Cardiac fibroblast (primary cell): ENCODE measurements at regions not wholly inside any gene's neighbourhood (a gene's known extent, or its start where the extent isn't known, plus 50 kb on each side); places are given as distances from the start of the nearest gene placed in this dataset.

Experiments used
- DNase-seq, 2 donors: peaks; one replicate each; pipeline versions ENCODE4 v3.0.0 to v3.0.0-alpha.2; 2010; ENCODE audit warnings: low read depth in 2 of 2
- H3K4me3 ChIP-seq, 2 donors: replicated peaks in 1 of 2; 1 replicate in 1 of 2; 2 replicates in 1 of 2; pipeline ENCODE4 v1.5.1; 2011; ENCODE audit warnings: low read depth in 2 of 2, low read length in 2 of 2, mild to moderate bottlenecking in 2 of 2, moderate library complexity in 1 of 2
- TF ChIP-seq, protein P1 (sequence below): IDR thresholded peaks from one replicate; pipeline ENCODE4 v1.5.1; 2011; ENCODE audit warnings: low read depth, mild to moderate bottlenecking, low read length, inconsistent platforms

DNA sequence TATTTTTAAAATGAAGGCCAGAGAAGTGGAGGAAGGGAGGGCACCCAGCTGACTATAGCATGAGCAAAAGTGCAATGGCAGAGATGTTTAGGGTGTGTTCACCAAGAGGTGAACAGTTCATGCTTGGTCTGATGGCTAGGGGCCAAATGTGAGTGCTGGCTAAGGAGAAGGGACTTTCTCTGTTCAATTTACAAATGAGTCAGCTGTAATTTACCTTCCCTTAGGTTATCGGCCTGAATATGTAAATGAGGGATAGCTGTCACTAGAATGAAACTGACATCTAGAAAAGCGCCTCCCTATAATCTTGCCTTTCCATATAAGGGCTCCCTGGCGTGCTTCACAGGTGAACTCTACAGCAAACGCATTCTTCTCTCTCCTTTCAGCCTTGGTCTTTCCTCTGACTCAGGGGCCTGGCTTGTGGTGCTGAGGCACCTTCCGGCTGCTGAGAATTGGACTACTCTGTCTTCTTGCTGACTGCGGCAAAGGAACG is 114.7 kb upstream of the BACH2 start:
- TF ChIP-seq, protein P1, sequence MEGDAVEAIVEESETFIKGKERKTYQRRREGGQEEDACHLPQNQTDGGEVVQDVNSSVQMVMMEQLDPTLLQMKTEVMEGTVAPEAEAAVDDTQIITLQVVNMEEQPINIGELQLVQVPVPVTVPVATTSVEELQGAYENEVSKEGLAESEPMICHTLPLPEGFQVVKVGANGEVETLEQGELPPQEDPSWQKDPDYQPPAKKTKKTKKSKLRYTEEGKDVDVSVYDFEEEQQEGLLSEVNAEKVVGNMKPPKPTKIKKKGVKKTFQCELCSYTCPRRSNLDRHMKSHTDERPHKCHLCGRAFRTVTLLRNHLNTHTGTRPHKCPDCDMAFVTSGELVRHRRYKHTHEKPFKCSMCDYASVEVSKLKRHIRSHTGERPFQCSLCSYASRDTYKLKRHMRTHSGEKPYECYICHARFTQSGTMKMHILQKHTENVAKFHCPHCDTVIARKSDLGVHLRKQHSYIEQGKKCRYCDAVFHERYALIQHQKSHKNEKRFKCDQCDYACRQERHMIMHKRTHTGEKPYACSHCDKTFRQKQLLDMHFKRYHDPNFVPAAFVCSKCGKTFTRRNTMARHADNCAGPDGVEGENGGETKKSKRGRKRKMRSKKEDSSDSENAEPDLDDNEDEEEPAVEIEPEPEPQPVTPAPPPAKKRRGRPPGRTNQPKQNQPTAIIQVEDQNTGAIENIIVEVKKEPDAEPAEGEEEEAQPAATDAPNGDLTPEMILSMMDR = no peak
- no peak for DNase-seq
- H3K4me3 ChIP-seq = no peak overlapping the region

DNA sequence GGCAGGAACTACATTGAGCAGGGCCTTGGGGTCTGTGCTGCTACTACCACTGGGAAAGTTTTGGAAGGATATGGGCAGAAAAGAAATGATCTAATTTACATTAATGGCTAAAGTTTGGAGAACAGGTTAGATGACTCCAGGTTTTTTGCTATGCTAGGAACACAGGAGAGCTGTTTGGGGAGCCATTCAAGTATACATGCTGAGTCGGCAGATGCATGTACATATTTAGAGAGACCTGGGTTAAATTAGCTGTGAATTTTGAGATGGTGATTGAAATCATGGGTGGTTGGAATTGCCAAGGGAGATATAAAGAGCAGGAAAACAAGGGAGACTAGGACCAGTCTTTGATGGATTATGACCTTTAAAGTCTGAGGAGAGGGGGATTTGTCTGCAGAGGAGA is 113.1 kb upstream of the BACH2 start:
- no peak for DNase-seq
- TF ChIP-seq, protein P1 = no peak
- no peak overlapping the region for H3K4me3 ChIP-seq

DNA sequence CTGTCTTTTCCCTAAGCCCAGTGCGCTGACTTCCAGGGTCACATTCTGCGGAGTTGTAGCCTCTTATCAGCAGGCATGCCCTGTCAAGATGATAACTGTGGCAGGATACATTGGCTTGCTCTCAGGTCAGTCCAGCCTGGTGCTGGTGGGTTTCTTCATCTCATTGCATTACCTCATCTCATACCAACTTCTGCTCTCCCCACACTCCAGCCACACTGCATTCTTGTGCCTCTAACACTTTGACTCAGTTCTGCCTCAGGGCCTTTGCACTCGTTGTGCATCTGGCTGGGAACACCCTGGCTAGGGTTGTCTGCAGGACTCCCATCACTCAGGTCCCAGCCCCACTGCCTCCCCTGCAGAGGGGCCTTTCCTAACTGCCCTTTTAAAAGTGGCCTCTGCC is 110.3 kb upstream of the BACH2 start:
- DNase-seq = no peak
- no peak overlapping the region for H3K4me3 ChIP-seq
- TF ChIP-seq, protein P1 = no peak

DNA sequence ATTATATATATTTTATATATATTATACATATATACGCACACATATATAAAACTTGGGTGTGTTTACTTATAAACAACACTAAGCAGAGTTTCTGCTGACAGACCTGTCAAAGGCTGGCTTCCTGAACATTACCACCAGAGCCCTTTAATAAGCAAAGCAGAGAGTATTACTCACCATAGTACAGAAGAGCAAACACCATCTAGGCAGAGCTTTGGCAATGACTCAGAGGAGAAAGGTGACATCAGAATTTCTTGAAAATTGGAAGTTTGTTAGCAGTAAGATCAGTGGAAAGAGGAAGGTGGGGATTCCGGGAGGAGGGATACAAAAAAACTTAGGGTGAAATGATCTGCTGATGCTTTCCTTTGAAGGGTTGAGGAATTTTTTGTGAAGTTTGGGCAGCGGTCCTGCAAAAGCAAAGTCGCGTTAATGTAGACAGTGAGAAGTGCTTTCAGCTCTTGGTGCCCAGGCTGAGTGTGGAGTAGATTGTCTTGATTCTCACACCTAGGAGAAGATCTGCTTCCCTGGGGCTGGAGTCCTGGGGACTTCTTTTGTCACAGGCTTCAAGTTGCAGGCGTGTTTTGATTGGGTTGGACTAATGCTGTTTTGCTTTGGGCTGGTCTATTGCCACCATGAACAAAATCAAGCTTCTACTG is 109.6 kb upstream of the BACH2 start:
- peak; percentile 21 to 52 for DNase-seq
- TF ChIP-seq, protein P1 = no peak
- no peak overlapping the region for H3K4me3 ChIP-seq

DNA sequence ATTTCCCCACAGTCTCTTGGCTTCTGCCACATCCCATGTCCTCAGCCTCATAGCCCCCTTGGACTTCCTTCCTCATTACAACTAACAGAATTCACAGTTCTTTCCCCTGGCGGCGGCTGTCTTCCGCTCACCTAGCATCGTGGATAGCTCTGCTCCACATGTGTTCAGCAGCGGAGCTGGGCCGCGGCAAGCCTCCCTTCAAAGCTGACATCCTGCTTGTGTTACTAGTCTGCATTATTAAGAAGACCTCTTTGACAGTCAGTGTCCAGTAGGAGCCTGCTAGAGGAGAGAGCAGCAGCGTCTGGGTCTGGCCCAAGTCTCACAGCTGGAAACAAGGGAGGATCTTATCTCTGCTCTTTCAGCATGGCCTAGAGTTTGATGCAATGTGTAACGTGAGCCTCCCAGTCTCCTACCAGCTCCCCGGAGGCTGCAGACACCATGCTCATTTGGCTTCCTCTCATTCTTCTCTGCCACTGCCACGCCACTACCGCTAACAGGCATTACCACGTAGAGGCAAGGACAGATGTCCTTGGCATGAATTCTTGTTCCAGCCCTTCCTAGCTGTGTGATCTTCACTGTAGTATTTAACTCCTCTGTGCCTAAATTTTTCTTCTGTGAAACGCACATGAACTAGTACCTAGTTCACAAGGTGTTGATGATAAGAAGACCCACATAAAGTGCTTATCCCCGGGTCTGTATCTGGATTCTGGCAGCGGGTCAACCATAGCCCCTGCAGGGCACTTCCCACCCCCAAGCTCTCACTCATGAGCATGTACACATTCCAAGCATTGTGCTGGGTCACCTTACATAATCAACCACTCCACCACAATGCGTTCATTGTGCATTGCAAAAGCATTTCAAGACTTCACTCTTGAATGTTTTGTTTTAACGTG is 107.1 kb upstream of the BACH2 start:
- DNase-seq = peak; percentile 46 to 79
- H3K4me3 ChIP-seq = no peak overlapping the region
- TF ChIP-seq, protein P1 = no peak

DNA sequence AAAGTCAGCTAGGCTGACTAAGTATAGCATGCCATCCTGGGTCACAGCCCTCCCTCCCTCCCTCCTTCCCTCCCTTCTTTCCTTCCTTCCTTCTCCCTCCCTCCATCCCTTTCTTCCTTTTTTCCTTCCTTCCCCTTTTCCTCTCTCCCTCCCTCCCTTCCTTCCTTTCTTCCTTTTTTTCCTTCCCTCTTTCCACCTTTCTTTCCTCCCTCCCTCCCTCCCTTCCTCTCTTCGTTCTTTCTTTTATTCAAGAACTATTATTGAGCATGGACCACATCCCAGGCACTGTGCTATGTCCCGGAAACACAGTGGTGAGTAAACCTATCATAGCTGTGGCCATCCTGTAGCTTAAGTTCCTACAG is 106.2 kb upstream of the BACH2 start:
- TF ChIP-seq, protein P1 = no peak
- DNase-seq = no peak
- H3K4me3 ChIP-seq = no peak overlapping the region
